Osteoblast (primary cell): ENCODE measurements at regions not wholly inside any gene's neighbourhood (a gene's known extent, or its start where the extent isn't known, plus 50 kb on each side); places are given as distances from the start of the nearest gene placed in this dataset.

Experiments used
- DNase-seq: peaks from one replicate; pipeline ENCODE4 v3.0.0; 2011; ENCODE audit warnings: low spot score, mixed read lengths; ENCODE audit not compliant: insufficient read length; ENCODE audit errors: missing footprints
- H2AFZ ChIP-seq: 2 replicates; pipeline ENCODE4 v1.6.0; 2011; ENCODE audit warnings: mild to moderate bottlenecking, low read length
- H3K27ac ChIP-seq: 2 replicates; pipeline ENCODE4 v1.5.1; 2011; ENCODE audit warnings: mild to moderate bottlenecking, low read depth, low read length, moderate library complexity
- H3K27me3 ChIP-seq: 2 replicates; pipeline ENCODE4 v1.6.0; 2012; ENCODE audit warnings: mild to moderate bottlenecking, control low read depth, inconsistent platforms, low read length, moderate library complexity; ENCODE audit not compliant: insufficient read depth
- H3K36me3 ChIP-seq: 2 replicates; pipeline ENCODE4 v1.5.1; 2011; ENCODE audit warnings: mild to moderate bottlenecking, low read length, control low read depth, moderate library complexity; ENCODE audit not compliant: insufficient read depth
- H3K4me1 ChIP-seq: 2 replicates; pipeline ENCODE4 v1.5.1; 2011; ENCODE audit warnings: mild to moderate bottlenecking, low read length, control low read depth, moderate library complexity; ENCODE audit not compliant: insufficient read depth
- H3K4me2 ChIP-seq: 2 replicates; pipeline ENCODE4 v1.6.0; 2011; ENCODE audit warnings: mild to moderate bottlenecking, low read length; ENCODE audit not compliant: insufficient read depth
- H3K4me3 ChIP-seq: fragments of 200-600 bp; sonication (generic); 3 replicates; pipeline ENCODE4 v1.5.1; 2012; ENCODE audit warnings: mild to moderate bottlenecking, low read length, inconsistent platforms; ENCODE audit not compliant: insufficient read depth
- H3K79me2 ChIP-seq: 2 replicates; pipeline ENCODE4 v1.6.0; 2012; ENCODE audit warnings: mild to moderate bottlenecking, low read length, control low read depth, inconsistent platforms; ENCODE audit not compliant: insufficient read depth
- H3K9me3 ChIP-seq: 2 replicates; pipeline ENCODE4 v1.5.1; 2011; ENCODE audit warnings: low read depth, low read length, control low read depth
- H4K20me1 ChIP-seq: 2 replicates; pipeline ENCODE4 v1.6.0; 2012; ENCODE audit warnings: mild to moderate bottlenecking, low read length, control low read depth; ENCODE audit not compliant: insufficient read depth
- CTCF ChIP-seq: IDR thresholded peaks from 2 replicates; pipeline ENCODE4 v1.5.1; 2011; ENCODE audit warnings: mild to moderate bottlenecking, low read depth, low read length, moderate library complexity; ENCODE audit errors: extremely low read depth

- no peak for DNase-seq
- H3K27ac ChIP-seq = no peak overlapping the region
- no peaks in the 10 kb centered on the region for H3K27me3 ChIP-seq
- no peaks in the 10 kb centered on the region for H4K20me1 ChIP-seq
- no peak overlapping the region for H2AFZ ChIP-seq
- no peaks in the 10 kb centered on the region for H3K79me2 ChIP-seq
- no peak overlapping the region for H3K4me2 ChIP-seq
- no peaks in the 10 kb centered on the region for H3K4me1 ChIP-seq
- no peaks in the 10 kb centered on the region for H3K9me3 ChIP-seq
- no peak overlapping the region for H3K4me3 ChIP-seq
- no peak for TF ChIP-seq CTCF
- no peaks in the 10 kb centered on the region for H3K36me3 ChIP-seq
These were observed 1832.8 kb upstream of the FLRT2 start for GRCh38 chr14:83697099-83697498.

- Histone ChIP-seq H3K36me3 (no peaks in the 10 kb centered on the region), H3K27ac (no peak overlapping the region), H3K4me1 (no peaks in the 10 kb centered on the region), H4K20me1 (no peaks in the 10 kb centered on the region), H3K4me3 (no peak overlapping the region), H3K79me2 (no peaks in the 10 kb centered on the region), H3K4me2 (no peak overlapping the region), H2AFZ (no peak overlapping the region), H3K9me3 (no peaks in the 10 kb centered on the region), H3K27me3 (no peaks in the 10 kb centered on the region)
- DNase-seq = no peak
- no peak for TF ChIP-seq CTCF
These were observed 1827.3 kb upstream of the FLRT2 start for GRCh38 chr14:83702619-83703018.

- H2AFZ ChIP-seq = no peak overlapping the region
- DNase-seq = no peak
- no peak overlapping the region for H3K27ac ChIP-seq
- H3K79me2 ChIP-seq = no peaks in the 10 kb centered on the region
- H3K4me1 ChIP-seq = no peaks in the 10 kb centered on the region
- H3K36me3 ChIP-seq = no peaks in the 10 kb centered on the region
- peaks cover 3% of the 10 kb centered on the region for H3K9me3 ChIP-seq
- H4K20me1 ChIP-seq = no peaks in the 10 kb centered on the region
- no peak overlapping the region for H3K4me2 ChIP-seq
- H3K27me3 ChIP-seq = no peaks in the 10 kb centered on the region
- no peak for TF ChIP-seq CTCF
- H3K4me3 ChIP-seq = no peak overlapping the region
These were observed 1823.6 kb upstream of the FLRT2 start for GRCh38 chr14:83706231-83706954.

- H3K4me3 ChIP-seq = no peak overlapping the region
- no peak overlapping the region for H3K4me2 ChIP-seq
- H2AFZ ChIP-seq = no peak overlapping the region
- no peak overlapping the region for H3K27ac ChIP-seq
- H3K4me1 ChIP-seq = no peaks in the 10 kb centered on the region
- H4K20me1 ChIP-seq = no peaks in the 10 kb centered on the region
- no peaks in the 10 kb centered on the region for H3K27me3 ChIP-seq
- no peaks in the 10 kb centered on the region for H3K79me2 ChIP-seq
- H3K36me3 ChIP-seq = no peaks in the 10 kb centered on the region
- peaks cover 3% of the 10 kb centered on the region for H3K9me3 ChIP-seq
- DNase-seq = no peak
- no peak for TF ChIP-seq CTCF
These were observed 1822.9 kb upstream of the FLRT2 start for GRCh38 chr14:83707056-83707455.
